ENCODE measurements at regions not wholly inside any gene's neighbourhood (a gene's known extent, or its start where the extent isn't known, plus 50 kb on each side); places are given as distances from the start of the nearest gene placed in this dataset.

GRCh38 chr2:207264310-207264709, 98.6 kb upstream of the KLF7 start:
- no TSS peak for BruUV-seq (replicated peaks)
- no peaks in the 10 kb centered on the region for H3K27me3 ChIP-seq (ENCODE audit: control insufficient read depth, insufficient read depth, low read length)
- ChIA-PET POLR2A (no interaction called here), CTCF (no interaction called here)
- H3K9me3 ChIP-seq (ENCODE audit: control insufficient read depth, insufficient read depth, low read depth, low read length), result no peaks in the 10 kb centered on the region
- no peak for ATAC-seq
- TF ChIP-seq REST (IDR thresholded peaks at IDR 0.05; ENCODE audit: insufficient read depth in 1 of 2, low read depth in 2 of 2, low read length in 1 of 2), result no peak
- no peak for TF ChIP-seq SIN3A (IDR thresholded peaks at IDR 0.05; ENCODE audit: borderline replicate concordance, insufficient read depth, low read depth, low read length)
- no peak for TF ChIP-seq POLR2AphosphoS5 (IDR thresholded peaks at IDR 0.05; ENCODE audit: low read depth, low read length)
- no peak for TF ChIP-seq CTCF (IDR thresholded peaks at IDR 0.05)
- no peaks in the 10 kb centered on the region for H3K4me1 ChIP-seq (ENCODE audit: control insufficient read depth, insufficient read depth, low read length)
- no peak for DNase-seq (ENCODE audit: low read depth, low spot score)
- intact Hi-C loops (cut with micrococcal nuclease; ENCODE audit: unreplicated experiment) (no loop called here), in situ Hi-C loops (cut with HindIII; ENCODE audit: low pct_unique_long_range_greater_than_20kb, low sequenced_read_pairs) (no loop called here)
- H3K36me3 ChIP-seq (ENCODE audit: control insufficient read depth, insufficient read depth, low read length), result no peaks in the 10 kb centered on the region
- no peak overlapping the region for H3K4me3 ChIP-seq (ENCODE audit: low read depth in 2 of 2, low read length in 2 of 2)
- no peak overlapping the region for H3K27ac ChIP-seq (ENCODE audit: low read length)

GRCh38 chr2:207265332-207265731, 99.6 kb upstream of the KLF7 start:
- H3K4me3 ChIP-seq (ENCODE audit: low read depth in 2 of 2, low read length in 2 of 2), result no peak overlapping the region
- BruUV-seq (replicated peaks), result no TSS peak
- ATAC-seq, result no peak
- no peak for DNase-seq (ENCODE audit: low read depth, low spot score)
- CTCF ChIA-PET, result no interaction called here
- no peak overlapping the region for H3K27ac ChIP-seq (ENCODE audit: low read length)
- no peaks in the 10 kb centered on the region for H3K27me3 ChIP-seq (ENCODE audit: control insufficient read depth, insufficient read depth, low read length)
- in situ Hi-C loops (cut with HindIII; ENCODE audit: low pct_unique_long_range_greater_than_20kb, low sequenced_read_pairs) (no loop called here), intact Hi-C loops (cut with micrococcal nuclease; ENCODE audit: unreplicated experiment) (no loop called here)
- POLR2A ChIA-PET, result no interaction called here
- no peak for TF ChIP-seq REST (IDR thresholded peaks at IDR 0.05; ENCODE audit: insufficient read depth in 1 of 2, low read depth in 2 of 2, low read length in 1 of 2)
- no peak for TF ChIP-seq CTCF (IDR thresholded peaks at IDR 0.05)
- TF ChIP-seq POLR2AphosphoS5 (IDR thresholded peaks at IDR 0.05; ENCODE audit: low read depth, low read length), result no peak
- TF ChIP-seq TCF7L2 (IDR thresholded peaks at IDR 0.05; ENCODE audit: low read depth, low read length), result no peak
- TF ChIP-seq SIN3A (IDR thresholded peaks at IDR 0.05; ENCODE audit: borderline replicate concordance, insufficient read depth, low read depth, low read length), result no peak
- H3K4me1 ChIP-seq (ENCODE audit: control insufficient read depth, insufficient read depth, low read length), result no peaks in the 10 kb centered on the region
- no peaks in the 10 kb centered on the region for H3K9me3 ChIP-seq (ENCODE audit: control insufficient read depth, insufficient read depth, low read depth, low read length)
- no peaks in the 10 kb centered on the region for H3K36me3 ChIP-seq (ENCODE audit: control insufficient read depth, insufficient read depth, low read length)

Measured in Panc1 (cell line).